GM19239 (cell line): ENCODE measurements at regions not wholly inside any gene's neighbourhood (a gene's known extent, or its start where the extent isn't known, plus 50 kb on each side); places are given as distances from the start of the nearest gene placed in this dataset.

ENCODE experiments used
- DNase-seq: peaks from one replicate; pipeline ENCODE4 v3.0.0; 2011; ENCODE audit warnings: low spot score; ENCODE audit not compliant: insufficient read length
- FAIRE-seq: peaks from 2 replicates; lab custom pipeline; 2011; peaks lifted over from hg19 to GRCh38; lab: Jason Lieb, UNC

DNA sequence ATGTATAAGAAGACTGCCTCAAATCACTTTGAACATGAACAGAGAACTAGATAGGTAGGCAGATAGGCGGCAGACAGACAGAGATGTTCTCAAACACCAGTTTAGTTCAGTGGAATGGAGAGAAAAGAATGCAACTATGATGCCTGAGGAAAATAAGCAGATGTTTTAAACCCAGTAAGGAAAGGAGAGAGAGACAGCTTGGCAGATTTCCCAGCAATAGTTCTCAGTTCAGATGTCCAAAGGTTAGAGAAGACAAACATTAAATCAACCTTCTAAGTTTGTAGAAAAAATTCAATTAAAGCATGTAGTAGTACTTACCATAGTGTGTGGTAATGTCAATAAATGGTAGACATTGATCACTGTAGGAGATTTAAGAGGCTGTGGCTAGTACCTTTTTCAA, 209.6 kb upstream of the PFN2 start:
- FAIRE-seq (no peak), DNase-seq (no peak)

DNA sequence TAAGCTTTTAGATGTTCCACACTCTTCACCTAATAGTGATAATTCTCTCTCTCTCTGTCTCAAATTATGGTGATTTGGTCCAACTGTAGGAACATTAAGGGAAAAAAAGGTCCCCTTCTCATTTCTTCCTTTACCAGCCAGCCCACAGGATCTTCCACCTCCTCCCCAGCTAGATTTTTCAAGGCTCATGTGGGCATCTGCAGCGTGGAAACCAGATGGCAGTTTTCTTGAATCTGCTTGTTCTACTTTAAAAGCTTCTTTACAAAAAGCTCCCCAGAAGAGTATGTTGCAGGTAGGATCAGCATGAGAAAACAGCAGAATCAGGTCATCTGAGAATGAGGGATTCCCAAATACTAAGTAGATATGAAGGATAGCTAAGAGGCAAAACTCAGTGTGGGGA, 208.6 kb upstream of the PFN2 start:
- no peak for FAIRE-seq

GRCh38 chr3:150177673-150178381, 207.1 kb upstream of the PFN2 start:
- DNase-seq (no peak), FAIRE-seq (no peak)

More for the DNA sequence above, 208.6 kb upstream of the PFN2 start:
- DNase-seq: no peak

DNA sequence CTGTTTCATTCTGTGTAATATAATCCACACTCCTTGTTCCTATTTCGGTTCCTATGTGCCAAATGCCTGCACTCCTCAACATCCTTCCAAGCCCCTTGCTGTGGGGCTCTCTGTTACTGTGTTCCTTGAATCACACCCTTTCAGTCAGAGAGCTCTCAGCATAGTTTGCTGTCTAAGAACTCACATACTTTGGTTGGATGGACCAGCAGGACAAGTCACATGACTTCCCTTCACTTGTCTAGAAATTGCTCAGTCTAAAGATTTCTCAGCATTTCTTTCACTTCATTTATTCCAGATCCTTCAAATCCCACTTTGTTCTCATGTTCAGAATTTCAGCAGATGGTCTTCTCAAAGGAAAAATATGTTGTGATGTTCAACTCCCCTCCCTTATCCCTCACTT, 203.5 kb upstream of the PFN2 start:
- no peak for DNase-seq
- FAIRE-seq: no peak

DNA sequence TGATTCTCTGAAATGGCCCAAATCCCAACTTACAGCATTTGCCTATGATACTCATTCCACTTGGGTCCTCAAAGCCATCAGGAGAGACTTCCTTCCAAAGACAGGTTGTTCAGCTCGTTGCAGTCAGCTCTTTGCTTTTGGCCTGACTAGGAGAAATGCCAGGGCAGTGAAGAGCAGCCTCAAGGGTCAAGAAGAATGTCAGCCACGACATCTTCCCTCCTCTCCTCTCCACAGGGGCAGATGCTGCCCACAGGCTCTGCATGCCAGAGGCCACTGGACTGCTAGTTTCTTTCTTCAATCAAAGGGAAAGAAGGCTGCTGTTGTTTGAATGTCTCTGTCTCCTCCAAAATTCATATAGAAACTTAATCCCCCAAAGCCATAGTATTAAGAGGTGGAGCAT, 201.7 kb upstream of the PFN2 start:
- FAIRE-seq (no peak), DNase-seq (no peak)

GRCh38 chr3:150170852-150171520, 200.3 kb upstream of the PFN2 start:
- DNase-seq (no peak), FAIRE-seq (no peak)

GRCh38 chr3:150169330-150169940, 198.7 kb upstream of the PFN2 start:
- DNase-seq (no peak), FAIRE-seq (no peak)

DNA sequence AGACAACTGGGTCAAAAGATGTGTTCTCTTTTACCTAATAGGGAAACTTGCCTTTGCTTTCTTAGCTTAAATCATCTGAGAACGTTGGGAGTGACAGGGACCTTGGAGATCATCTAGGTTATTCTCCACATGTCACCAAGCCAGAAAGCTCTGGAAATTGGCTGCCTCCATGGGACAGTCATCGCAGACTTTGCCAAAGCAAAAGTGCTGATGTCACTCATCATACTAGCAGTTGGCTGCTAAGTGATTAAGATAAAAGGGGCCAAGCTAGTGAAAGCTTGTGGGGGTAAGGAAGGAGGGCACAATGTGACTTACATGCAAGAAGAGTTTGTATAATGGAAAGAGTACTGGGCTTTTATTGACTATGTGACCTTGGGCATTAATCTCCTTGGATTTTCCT, 198.0 kb upstream of the PFN2 start:
- DNase-seq (no peak), FAIRE-seq (no peak)

DNA sequence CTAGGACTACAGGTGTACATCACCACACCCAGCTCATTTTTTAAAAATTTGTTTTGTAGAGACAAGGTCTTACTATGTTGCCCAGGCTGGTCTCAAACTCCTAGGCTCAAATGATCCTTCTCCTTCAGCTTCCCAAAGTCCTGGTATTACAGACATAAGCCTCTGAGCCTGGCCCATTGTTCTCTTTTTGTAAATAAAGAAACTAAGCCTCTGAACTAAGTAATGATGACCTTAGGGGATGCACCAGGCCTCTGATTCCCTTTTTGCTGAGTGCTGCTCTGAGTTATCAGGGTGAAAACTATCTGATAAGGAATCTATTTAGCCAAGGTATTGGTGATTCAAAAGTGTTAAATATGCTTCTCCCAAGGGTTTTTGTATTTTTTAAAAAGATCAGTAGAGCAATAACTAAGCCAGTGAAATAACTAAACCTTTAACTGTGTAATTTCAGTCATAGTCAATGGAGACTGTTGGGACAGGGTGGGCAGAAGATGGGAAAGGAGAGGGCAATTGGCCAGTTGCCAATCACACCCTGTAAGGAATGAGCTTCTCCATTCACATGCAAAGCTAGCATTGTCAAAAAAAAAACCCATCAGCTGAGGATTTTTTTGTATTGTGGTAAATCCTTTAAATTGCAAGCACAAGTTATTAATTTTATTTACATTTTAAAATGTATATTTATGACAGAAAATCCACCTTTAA, 194.8 kb upstream of the PFN2 start:
- no peak for FAIRE-seq
- DNase-seq: no peak

- FAIRE-seq: no peak
- no peak for DNase-seq
Measured at GRCh38 chr3:150161011-150161410, 190.3 kb upstream of the PFN2 start.

DNA sequence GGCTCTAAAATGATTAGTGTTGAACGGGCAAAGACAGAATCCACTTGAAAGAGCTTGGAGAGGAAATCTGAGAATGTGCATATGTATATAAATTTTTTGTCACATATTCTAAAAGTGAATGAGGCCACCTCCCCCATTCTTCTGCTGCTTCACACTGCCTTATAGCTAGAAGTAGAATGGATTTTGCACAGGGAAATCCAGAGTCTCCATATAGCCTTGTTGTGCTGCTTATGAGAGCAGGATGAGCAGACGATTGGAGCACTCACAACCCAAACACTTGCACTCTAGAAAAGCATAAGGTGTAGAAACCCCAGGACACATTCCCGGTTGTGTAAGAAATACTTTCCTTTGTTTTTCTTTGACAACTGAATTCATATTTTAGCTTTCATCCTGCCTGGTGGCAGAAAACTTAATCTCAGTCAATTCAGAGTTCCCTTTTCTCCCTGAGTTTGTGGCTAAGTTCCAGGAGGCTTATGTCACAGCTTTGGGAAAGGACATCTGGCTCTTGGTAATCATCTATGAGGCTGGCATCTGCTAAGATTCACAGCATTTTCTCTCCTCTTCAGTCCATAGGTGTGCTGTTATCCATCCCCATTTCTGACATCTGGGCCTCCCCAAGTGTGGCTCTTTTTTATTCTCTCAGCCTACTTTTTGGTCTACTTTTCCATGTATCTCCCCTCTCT, 188.4 kb upstream of the PFN2 start:
- FAIRE-seq (no peak), DNase-seq (no peak)

DNA sequence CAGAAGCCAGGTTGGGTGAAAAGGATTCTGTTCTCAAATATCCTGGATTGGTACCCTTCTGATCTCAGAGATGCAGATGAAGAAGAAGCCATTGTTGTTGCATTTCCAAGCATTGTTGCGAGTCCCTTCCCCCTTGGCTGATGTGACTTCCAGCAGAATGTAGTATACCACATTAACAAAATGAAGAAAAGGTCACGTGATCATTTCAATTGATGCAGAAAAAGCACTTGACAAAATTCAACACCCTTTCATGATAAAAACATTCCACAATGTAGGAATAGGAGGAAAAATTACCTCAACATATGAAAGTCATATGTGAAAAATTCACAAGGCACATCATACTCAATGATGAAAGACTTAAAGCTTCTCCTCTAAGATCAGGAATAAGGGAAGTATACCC, 181.9 kb upstream of the PFN2 start:
- DNase-seq (no peak), FAIRE-seq (no peak)

- DNase-seq (no peak), FAIRE-seq (no peak)
Measured at GRCh38 chr3:150150633-150151032, 179.9 kb upstream of the PFN2 start.

GRCh38 chr3:150149651-150150051, 179.0 kb upstream of the PFN2 start:
- FAIRE-seq (no peak), DNase-seq (no peak)

- DNase-seq (no peak), FAIRE-seq (no peak)
Measured at GRCh38 chr3:150148227-150148626, 177.5 kb upstream of the PFN2 start.

GRCh38 chr3:150147776-150148175, 177.1 kb upstream of the PFN2 start:
- FAIRE-seq: no peak
- no peak for DNase-seq

GRCh38 chr3:150146991-150147761, 176.5 kb upstream of the PFN2 start:
- FAIRE-seq (no peak), DNase-seq (no peak)

- DNase-seq: no peak
Measured at GRCh38 chr3:150145659-150146058, 175.0 kb upstream of the PFN2 start.

DNA sequence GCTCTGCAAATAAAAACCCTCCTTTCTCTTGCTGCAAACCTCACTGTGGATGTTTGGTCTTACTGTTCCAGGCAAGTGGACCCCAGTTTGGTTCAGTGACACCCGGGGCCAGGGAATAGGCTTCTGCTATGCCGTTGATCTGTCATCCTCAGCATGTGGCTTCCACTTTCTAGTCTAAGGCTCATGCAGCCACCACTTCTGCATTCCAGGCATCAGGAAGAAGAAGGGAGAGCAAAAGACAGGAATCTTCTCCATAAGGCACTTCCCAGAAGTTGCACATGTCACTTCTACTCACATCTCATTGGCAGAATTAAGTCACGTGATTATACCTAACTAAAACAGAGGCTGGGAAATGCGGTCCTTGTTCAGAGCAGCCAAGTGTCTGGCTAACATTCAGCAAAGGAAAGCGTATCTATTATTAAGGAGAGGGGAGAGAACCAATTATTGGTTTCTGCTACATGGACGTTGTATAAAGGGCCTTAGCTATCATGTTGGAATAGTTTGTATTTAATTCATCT, 173.6 kb upstream of the PFN2 start:
- no peak for FAIRE-seq
- no peak for DNase-seq

More at GRCh38 chr3:150145659-150146058, 175.0 kb upstream of the PFN2 start:
- FAIRE-seq: no peak
